ENCODE measurements at regions not wholly inside any gene's neighbourhood (a gene's known extent, or its start where the extent isn't known, plus 50 kb on each side); places are given as distances from the start of the nearest gene placed in this dataset.
"Not testable (repeated sequence)": the region's sequence is repeated elsewhere in the genome, so short reads cannot be mapped to it uniquely, and the experiment has no call there.

DNA sequence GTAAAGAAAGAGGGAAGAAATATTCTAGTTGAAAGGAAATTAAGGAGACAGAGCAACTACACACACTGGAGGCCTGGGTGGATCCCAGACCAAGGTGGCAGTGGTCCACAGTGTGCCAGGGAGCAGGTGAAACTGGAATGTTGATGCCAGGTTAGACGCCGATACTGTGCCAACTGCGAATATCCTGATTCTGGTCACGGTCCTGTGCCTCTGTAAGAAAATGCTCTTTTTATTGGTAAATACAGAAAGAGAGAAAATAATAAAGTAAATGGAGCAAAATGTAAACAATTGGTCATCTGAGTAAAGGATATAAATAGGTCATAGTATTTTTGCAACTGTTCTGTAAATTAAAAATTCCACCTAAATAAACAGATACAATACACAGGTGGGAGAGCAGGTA lies 131.1 kb downstream of the ATP6V0E2 start:
- TF ChIP-seq, protein P1, sequence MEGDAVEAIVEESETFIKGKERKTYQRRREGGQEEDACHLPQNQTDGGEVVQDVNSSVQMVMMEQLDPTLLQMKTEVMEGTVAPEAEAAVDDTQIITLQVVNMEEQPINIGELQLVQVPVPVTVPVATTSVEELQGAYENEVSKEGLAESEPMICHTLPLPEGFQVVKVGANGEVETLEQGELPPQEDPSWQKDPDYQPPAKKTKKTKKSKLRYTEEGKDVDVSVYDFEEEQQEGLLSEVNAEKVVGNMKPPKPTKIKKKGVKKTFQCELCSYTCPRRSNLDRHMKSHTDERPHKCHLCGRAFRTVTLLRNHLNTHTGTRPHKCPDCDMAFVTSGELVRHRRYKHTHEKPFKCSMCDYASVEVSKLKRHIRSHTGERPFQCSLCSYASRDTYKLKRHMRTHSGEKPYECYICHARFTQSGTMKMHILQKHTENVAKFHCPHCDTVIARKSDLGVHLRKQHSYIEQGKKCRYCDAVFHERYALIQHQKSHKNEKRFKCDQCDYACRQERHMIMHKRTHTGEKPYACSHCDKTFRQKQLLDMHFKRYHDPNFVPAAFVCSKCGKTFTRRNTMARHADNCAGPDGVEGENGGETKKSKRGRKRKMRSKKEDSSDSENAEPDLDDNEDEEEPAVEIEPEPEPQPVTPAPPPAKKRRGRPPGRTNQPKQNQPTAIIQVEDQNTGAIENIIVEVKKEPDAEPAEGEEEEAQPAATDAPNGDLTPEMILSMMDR (IDR thresholded peaks at IDR 0.05), result not testable (repeated sequence)
- TF ChIP-seq POLR2A (IDR thresholded peaks at IDR 0.05; ENCODE audit: low read depth); POLR2AphosphoS5 (IDR thresholded peaks at IDR 0.05); EP300 (IDR thresholded peaks at IDR 0.05): not testable (repeated sequence)

All from esophagus muscularis mucosa (tissue), 4 donors.